Panc1 (cell line): ENCODE measurements at regions not wholly inside any gene's neighbourhood (a gene's known extent, or its start where the extent isn't known, plus 50 kb on each side); places are given as distances from the start of the nearest gene placed in this dataset.

Source experiments
- CTCF ChIP-seq: fragments of 450-650 bp; IDR thresholded peaks from 2 replicates; pipeline ENCODE4 v1.5.1; 2017; ENCODE audit warnings: mild to moderate bottlenecking
- POLR2AphosphoS5 ChIP-seq: IDR thresholded peaks from 2 replicates; pipeline ENCODE4 v1.6.1; 2012; ENCODE audit warnings: mild to moderate bottlenecking, low read depth, low read length, moderate library complexity
- REST ChIP-seq, 2 experiments: IDR thresholded peaks; 2 replicates each; pipeline ENCODE4 v1.6.1; 2011 to 2012; ENCODE audit warnings: low read depth in 2 of 2, control low read depth in 1 of 2, low read length in 1 of 2, mild to moderate bottlenecking in 1 of 2, moderate library complexity in 1 of 2; ENCODE audit not compliant: insufficient read depth in 1 of 2

- TF ChIP-seq CTCF, result no peak
- no peak for TF ChIP-seq POLR2AphosphoS5
- no peak for TF ChIP-seq REST (IDR thresholded peaks at IDR 0.05; ENCODE audit: insufficient read depth in 1 of 2, low read depth in 2 of 2, low read length in 1 of 2)
These were observed 139.0 kb upstream of the SPRY1 start for GRCh38 chr4:123257591-123257990.
